Fibroblast of skin of scalp (primary cell): ENCODE measurements at regions not wholly inside any gene's neighbourhood (a gene's known extent, or its start where the extent isn't known, plus 50 kb on each side); places are given as distances from the start of the nearest gene placed in this dataset.
"Not testable (repeated sequence)": the region's sequence is repeated elsewhere in the genome, so short reads cannot be mapped to it uniquely, and the experiment has no call there.

Experiments used
- DNase-seq: peaks from one replicate; pipeline ENCODE4 v3.0.0-alpha.2; 2013

DNA sequence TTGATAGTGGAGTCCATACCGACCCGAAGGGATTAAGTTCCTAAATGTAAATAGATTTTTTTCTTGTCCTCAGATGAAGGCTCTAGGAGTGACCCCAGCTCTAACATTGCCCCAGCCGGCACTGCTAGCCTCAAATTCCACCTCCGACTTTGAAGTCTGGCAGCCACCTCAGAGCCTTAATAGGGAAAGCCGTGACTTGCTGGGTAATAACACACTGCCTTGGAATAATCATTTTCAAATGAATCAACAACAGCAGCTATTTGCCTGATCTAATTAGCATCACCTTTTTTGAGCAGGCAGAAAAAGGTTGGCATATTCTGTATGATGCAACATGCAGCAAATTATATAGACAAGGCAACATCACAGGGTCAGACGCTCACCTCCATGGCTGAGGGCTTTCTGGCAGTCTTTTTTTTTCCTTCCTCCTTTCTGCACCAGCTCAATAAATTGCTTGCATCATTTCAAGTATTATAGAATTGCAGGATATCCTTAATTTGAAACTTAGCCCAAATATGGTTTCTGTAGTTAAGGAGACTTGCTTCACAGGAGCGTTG is 276.5 kb upstream of the ATP5MC3 start:
- DNase-seq: no peak

- no peak for DNase-seq
These were observed 273.5 kb upstream of the ATP5MC3 start for GRCh38 chr2:175454953-175455389.

- no peak for DNase-seq
These were observed 268.7 kb upstream of the ATP5MC3 start for GRCh38 chr2:175450029-175450760.

DNA sequence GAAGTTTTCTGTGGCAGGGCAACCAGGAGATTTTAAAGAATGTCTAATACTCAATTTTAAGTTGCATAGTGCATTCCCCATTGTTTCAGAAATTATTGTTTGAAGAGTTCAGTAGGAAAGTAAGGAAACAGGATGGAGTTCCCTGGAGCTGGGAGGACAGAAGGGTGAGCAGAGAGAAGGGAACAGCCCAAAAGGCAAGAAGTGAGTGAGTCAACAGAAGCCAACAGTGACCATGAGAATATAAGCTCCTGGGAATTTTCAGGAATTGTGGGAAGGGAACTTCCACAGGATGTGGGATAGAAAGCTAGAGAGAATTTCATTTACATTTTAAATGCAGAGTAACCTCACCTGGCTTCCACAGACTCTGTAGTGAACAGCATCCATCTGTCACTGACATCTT is 268.1 kb upstream of the ATP5MC3 start:
- DNase-seq: no peak

DNA sequence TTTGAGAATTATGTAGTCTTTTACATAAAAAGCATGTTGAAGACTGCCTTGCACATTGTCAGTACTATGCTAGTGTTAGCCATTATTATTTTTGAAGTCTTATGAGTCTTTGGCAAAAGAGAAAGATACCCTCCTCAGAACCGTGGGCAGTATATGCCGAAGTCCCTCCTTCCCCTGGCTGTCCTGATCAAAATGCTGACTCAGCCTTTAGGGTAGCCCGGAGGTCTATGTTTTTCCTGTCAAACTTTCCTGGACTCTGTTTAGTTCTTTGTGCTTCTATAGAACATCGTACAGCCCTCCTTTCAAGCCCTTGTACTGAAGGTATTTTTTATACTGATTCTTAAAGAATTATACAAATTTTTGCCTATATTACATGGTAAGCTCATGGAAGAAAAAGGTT is 264.7 kb upstream of the ATP5MC3 start:
- DNase-seq: no peak

GRCh38 chr2:175445281-175445680 is 263.8 kb upstream of the ATP5MC3 start:
- no peak for DNase-seq

DNA sequence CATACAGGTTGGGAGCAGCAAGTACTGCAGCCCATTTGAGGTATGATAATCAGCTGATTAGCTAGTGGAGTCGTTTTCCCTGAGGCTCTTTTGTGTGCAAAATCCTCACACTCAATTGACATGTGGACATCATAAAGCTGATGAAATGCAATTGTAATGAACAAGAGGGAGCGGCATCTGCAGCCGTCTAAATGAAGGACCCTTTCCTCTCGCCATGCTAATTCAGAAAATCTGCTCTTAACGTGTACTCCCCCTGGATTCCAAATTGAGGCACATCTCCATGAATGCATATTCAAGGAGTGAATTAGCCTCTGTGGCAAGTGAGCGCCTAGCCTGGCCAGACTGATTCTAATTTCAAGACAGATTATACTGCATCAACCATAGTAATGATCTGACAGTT is 260.9 kb upstream of the ATP5MC3 start:
- DNase-seq: no peak

GRCh38 chr2:175441181-175441761 is 259.8 kb upstream of the ATP5MC3 start:
- no peak for DNase-seq

DNA sequence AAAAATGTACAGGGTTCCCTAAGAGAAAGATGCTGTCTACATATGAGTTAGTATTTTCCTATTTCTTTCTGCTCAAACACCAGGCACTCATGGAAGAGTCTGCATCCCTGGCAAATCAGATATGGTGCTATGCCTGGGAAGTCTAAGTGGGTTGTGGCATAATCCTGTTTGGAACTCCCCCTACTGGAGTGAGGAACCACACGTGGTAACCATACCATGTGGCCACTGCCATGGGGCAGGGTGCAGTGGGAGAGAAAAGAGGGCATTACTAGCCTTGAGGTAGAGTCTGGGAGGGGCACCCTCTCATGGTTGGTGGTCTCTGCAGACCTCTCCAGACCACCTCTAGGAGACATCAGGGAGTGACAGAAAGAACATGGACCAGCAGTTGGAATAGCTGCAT is 257.9 kb upstream of the ATP5MC3 start:
- no peak for DNase-seq

GRCh38 chr2:175437167-175437566 is 255.7 kb upstream of the ATP5MC3 start:
- DNase-seq: no peak

GRCh38 chr2:175436076-175436475 is 254.6 kb upstream of the ATP5MC3 start:
- DNase-seq: no peak

GRCh38 chr2:175435012-175435411 is 253.5 kb upstream of the ATP5MC3 start:
- no peak for DNase-seq

- DNase-seq: no peak
These were observed 251.3 kb upstream of the ATP5MC3 start for GRCh38 chr2:175432793-175433192.

- DNase-seq: no peak
These were observed 250.5 kb upstream of the ATP5MC3 start for GRCh38 chr2:175432021-175432420.

DNA sequence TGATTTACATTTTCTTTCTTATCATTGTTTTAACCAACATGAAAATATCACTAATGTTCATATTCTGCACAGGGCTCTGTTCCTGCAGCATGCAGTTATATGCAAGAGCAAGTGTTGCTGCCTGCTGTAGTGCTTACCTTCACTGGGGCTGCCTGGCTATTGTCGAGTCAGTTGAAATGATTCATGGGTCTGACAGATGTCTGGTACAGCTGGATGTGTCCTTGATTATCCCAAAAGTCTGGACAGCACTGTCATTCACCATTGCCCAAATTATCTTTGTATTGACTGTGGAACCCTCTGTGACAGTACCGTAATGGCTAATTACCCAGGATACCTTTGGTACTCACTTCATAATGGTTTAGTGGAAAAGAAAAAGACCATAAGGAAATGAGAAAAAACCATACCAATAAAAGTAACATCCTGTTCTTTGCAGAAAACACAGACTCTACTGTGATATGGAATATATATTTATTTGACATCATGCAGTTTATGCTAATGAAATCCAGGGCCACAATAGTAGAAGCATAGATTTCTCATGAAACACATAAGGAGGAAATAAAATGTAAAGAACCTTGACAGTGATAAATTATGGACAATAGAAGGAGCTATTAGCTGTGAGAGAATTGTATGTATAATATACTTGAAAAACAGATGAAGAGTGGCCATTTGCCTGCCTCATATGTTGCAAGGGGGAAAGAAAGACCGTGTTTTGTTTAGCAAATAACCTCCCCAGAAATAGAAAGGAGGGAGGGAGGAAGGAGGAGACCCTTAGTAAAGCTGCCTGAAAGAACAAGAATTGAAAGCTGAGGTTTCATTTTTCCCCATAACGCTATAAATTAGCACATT is 249.8 kb upstream of the ATP5MC3 start:
- DNase-seq: no peak

DNA sequence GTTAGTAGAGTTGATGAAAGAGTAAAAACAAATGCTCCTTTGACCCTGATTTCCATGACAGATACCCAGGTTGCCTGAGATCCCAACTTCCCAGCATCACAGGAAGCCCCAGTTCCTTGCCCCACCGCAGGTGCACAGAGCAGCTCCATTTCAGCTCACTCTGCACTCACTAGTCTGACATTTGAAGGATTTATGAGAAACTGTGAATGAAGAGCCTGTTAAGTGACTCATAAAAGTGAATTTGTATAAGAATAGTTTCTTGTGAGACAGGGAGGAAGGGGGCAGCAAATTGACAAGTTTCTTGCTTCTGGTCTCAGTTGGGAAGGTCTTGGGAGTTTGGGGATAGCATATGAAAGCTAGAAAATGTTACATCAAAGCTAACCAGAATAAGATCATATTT is 248.7 kb upstream of the ATP5MC3 start:
- DNase-seq: no peak

GRCh38 chr2:175418224-175418835 is 236.8 kb upstream of the ATP5MC3 start:
- DNase-seq: no peak

DNA sequence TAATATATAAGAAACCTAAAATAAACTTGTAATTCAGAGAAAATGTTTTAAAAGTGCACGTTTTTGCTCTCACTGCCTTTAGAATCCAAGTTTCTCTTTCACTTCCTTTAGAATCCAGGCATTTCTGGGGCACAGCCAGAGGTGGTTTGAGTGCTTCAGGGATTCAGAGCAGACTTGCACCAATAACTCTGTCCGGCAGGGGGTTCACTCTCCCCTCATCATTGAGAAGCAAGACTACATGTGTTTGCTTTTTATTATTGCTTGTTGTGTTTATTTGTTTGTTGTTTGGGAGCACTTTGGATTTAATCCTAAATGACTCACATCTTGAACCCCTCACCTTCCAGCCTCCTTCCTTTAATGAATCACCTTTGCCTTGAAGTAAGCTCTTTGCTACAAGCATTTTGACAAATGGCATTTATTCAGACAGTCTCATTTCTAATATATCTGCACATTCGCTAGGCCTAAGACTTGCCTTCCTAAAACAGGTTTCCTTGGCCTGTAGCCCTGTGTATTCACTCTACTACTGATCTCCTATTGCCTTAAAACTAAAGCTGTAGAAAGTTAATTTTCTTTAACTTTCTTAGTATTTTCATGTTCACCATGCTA is 233.5 kb upstream of the ATP5MC3 start:
- DNase-seq: peak; percentile 63

GRCh38 chr2:175414191-175414881 is 232.8 kb upstream of the ATP5MC3 start:
- no peak for DNase-seq

DNA sequence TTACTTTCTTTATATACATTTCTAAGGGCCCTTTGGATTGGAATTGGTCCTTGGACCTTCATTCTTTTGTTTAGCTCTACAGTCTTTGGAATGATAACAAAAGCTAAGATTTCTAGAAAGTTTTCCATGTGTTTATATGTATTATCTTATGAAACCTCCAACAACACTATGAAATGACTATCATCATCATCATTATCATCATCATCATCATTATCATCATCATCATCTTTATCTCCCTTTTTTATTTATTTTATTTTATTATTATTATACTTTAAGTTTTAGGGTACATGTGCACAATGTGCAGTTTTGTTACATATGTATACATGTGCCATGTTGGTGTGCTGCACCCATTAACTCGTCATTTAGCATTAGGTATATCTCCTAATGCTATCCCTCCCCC is 229.4 kb upstream of the ATP5MC3 start:
- DNase-seq: not testable (repeated sequence)

- no peak for DNase-seq
These were observed 223.3 kb upstream of the ATP5MC3 start for GRCh38 chr2:175404839-175405238.
